ENCODE measurements at regions not wholly inside any gene's neighbourhood (a gene's known extent, or its start where the extent isn't known, plus 50 kb on each side); places are given as distances from the start of the nearest gene placed in this dataset.

DNA sequence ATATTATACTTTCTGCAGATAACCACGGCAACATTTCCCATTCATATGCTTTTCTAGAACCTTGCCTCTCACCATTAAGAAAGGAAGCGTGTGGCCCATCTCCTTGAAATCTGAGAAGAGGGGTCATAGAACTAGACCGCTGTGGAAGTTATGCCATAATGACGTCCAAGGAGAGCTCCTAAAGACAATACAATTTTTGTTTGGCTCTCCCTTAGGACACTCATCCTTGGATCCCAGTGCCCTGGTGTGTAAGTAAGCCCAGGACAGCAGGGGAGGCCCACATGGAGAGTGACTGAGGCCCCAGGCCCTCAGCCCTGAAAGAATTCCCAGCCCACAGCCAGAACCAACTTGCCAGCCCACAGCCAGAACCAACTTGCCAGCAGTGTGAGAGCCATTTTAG lies 379.6 kb downstream of the FOXA2 start:
- no peak for TF ChIP-seq POLR2A (IDR thresholded peaks at IDR 0.05)
- TF ChIP-seq, protein P1, sequence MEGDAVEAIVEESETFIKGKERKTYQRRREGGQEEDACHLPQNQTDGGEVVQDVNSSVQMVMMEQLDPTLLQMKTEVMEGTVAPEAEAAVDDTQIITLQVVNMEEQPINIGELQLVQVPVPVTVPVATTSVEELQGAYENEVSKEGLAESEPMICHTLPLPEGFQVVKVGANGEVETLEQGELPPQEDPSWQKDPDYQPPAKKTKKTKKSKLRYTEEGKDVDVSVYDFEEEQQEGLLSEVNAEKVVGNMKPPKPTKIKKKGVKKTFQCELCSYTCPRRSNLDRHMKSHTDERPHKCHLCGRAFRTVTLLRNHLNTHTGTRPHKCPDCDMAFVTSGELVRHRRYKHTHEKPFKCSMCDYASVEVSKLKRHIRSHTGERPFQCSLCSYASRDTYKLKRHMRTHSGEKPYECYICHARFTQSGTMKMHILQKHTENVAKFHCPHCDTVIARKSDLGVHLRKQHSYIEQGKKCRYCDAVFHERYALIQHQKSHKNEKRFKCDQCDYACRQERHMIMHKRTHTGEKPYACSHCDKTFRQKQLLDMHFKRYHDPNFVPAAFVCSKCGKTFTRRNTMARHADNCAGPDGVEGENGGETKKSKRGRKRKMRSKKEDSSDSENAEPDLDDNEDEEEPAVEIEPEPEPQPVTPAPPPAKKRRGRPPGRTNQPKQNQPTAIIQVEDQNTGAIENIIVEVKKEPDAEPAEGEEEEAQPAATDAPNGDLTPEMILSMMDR (IDR thresholded peaks at IDR 0.05) = no peak

All from testis (tissue), 2 donors.